Stimulated activated CD8-positive, alpha-beta memory T cell treated with anti-CD3 and anti-CD28 coated beads, Interleukin-7, amount 100 ng/mL, for 48 hours (primary cell): ENCODE measurements at regions not wholly inside any gene's neighbourhood (a gene's known extent, or its start where the extent isn't known, plus 50 kb on each side); places are given as distances from the start of the nearest gene placed in this dataset.

Experiments
- DNase-seq, 2 donors: peaks; one replicate each; pipeline ENCODE4 v3.0.0-alpha.2; 2020; ENCODE audit warnings: low read depth in 1 of 2; ENCODE audit errors: extremely low read depth in 1 of 2

DNA sequence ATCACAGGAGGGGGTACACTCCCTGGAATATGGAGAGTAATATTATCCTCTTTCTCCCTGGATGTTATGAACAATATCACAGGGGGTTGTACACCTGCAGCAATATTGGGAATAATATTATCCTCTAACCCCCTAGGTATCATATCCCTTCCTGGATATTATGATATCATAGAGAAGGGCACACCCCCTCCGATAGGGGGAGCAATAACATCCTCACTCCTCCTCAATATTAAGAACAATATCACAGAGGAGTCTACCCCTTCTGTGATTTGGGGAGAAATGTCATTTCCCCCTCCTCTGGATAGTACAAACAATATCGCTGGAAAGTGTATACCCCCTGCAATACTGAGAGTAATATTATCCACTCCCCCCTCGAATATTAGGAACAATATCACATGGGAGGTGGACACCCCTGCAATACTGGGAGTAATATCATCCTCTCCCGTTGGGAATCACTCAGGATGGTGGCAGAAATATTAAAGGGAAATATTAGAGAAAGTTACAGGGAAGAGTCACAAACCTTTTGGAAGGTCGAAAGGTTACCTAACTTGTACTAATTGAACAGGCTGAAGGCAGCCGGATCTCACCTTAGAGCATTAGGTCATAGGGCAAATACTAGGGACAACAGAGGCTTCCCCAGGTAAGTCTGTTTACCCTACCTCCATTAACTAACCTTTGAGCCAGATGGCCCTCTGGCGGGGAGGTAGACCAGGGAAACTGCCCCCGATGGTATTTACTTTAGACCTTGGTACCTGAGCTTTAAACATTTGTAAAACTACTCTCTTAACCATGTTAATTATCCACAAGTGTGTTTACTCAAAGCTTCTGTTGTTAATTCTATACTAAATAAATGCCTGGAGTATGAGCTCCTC, 57.5 kb upstream of the FREM1 start:
- no peak for DNase-seq

DNA sequence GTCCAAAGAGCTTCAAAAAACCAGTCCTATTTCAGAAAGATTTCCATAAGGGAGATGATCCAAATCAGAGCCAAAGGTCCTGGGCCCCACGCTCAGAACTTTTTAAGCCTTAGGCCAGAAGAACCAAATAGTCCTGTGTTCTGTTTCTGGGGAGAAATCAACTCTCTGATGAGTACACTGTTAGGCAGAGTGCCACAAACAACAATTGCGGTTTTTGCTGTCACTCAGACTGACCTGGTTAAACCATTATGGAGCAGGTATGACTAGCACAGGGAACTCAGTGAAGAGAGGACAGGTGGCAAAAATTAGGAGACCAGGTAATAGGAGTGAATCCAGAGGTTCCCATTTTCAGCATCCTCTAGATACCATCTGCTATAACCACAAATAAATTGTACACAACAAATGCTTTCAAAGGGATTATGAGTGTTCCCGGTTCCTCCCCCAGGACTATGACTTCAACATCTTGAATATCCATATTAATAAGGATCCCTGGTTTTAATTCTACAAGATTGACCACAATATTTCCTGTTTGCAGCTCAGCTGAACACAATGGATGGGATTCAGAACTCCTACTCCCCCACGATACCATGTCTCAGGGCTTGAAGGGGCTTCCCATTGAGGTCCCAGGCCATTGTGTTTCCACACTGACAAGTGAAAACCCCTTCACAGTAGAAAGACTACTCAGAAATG, 52.1 kb upstream of the FREM1 start:
- no peak for DNase-seq

DNA sequence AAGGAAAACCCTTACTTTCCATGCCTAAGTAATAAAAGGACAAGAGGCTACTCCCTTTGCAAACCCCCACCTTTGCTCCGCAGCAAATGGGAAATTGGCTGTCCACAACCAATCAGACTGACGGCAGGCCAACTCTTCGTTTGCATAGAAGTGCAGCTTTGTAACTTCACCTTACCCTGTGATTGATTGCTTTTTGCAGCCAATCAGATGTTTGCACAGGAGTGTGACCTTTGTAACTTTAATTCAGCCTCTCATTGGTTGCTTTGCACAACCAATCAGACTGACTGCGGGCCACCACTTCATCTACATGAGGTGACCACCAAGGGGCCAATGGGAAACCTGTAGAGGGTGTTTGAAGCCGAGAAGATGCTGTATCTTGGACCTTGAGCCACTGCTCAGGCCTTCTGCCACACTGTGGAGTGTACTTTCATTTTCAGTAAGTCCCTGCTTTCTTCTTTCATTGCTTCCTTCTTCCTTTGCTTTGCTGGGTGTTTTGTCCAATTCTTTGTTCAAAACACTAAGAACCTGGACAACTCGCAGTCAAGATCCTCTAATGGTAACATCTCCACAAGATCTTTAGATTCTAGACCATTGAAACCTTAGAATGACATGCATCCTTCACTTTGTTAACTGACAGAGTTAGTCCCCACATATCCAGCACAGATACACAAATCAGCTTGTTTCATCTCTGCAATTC, 51.3 kb upstream of the FREM1 start:
- DNase-seq, result no peak

DNA sequence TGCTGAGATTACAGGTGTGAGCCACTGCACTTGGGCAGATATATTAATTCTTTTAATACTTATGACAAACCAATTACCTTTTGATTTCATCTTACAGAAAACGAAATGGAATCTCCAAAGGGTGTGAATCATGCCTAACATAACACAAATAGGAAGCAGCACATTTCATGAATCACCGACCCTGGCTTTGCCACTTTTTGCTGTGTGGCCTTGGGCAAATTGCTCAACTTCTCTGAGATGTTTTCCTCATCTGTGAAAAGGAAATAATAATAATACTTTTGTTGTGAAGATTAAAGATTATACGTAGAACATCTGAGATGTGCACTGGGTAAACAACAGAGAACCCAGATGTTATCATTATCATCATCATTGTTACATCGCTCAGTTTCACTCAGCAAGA, 50.7 kb upstream of the FREM1 start:
- no peak for DNase-seq
